T-helper 2 cell (primary cell): ENCODE measurements at regions not wholly inside any gene's neighbourhood (a gene's known extent, or its start where the extent isn't known, plus 50 kb on each side); places are given as distances from the start of the nearest gene placed in this dataset.
"Not testable (repeated sequence)": the region's sequence is repeated elsewhere in the genome, so short reads cannot be mapped to it uniquely, and the experiment has no call there.

Experiments used
- DNase-seq, 5 experiments: peaks; one replicate each; pipeline versions ENCODE4 v3.0.0 to v3.0.0-alpha.2; 2012 to 2022

DNA sequence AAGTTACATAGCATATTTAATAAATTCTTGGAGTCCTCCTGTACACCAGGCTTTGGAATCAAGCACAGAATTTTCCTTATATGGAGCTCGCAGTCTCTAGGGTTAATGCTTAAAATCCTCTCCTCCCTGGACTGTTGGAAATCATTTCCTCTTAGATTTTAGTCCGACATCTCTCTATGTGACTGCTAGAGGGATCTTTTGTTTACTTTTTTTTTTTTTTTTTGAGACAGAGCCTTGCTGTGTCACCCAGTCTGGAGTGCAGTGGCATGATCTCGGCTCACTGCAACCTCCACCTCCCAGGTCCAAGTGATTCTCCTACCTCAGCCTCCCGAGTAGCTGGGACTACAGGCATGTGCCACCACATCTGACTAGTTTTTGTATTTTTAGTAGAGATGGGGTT is 84.1 kb upstream of the UMPS start:
- DNase-seq: not testable (repeated sequence)

GRCh38 chr3:124648551-124648950 is 81.7 kb upstream of the UMPS start:
- DNase-seq: no peak

DNA sequence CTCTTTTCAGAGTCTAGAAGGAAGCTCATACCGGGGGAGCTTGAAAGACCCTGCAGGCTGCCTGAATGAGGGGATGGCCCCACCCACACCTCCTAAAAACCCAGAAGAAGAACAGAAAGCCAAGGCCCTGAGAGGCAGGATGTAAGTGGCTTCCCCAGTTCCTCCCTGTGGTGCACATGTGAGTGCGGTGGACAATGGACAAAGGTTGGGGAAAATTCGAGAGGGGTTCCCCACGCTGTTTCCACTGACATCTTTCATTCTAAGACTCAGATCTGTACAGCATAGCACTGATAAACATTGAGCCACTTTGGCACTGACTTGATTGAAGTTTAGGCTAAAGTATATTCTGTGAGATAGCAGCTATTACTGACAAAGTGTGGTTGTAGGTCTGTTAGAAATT is 79.5 kb upstream of the UMPS start:
- DNase-seq: no peak

DNA sequence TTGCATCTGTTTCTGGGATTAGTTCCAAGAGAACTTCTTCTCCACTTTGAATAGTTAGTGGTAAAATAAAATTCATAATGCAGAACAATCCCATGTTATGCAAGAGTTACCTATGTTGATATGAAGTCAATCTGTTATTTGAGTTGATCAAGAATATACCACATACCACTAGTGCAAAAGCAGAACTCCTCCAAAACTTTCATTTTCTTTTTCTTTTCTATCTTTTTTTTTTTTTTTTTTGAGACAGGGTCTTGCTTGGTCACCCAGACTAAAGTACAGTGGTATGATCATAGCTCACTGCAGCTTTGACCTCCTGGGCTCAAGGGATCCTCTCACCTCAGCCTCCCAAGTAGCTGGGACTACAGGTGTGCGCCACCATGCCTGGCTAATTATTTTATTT is 78.8 kb upstream of the UMPS start:
- not testable (repeated sequence) for DNase-seq

- peak in 1 of 5 experiments; percentile 8 for DNase-seq
These were observed 78.2 kb upstream of the UMPS start for GRCh38 chr3:124652009-124652408.

DNA sequence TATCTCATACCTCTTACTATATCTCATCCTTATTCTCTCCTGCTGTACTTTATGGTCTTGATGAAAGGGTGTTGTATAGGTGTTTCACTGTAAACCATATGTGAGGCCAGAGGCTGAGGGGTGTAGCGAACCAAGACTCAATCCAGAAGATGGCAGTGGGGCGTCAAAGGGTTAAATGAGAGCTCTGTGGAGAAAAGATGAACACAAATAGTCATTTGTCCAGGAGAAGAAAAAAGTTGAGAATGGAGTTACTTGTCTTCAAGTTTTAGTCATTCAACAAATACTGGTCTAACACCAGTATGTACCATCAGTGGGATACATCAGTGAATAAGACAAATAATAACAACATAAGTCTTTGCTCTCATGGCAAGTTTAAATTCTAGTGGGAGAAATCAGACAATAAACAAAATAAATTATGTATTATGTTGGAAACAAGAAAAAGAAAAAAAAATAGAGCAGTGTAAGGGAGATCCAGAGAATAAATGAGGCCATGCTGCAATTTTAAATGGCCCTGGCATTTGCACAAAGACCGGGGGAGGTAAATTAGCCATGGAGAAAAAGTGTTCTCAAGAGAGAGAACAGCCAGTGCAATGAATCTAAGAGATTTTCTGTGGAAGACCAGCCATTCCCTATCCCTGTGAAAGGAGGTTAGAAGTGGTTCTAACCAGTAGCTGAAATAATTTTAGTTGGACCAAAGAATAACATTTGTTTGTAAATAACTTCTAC is 77.0 kb upstream of the UMPS start:
- no peak for DNase-seq

- no peak for DNase-seq
These were observed 76.3 kb upstream of the UMPS start for GRCh38 chr3:124653797-124654469.

DNA sequence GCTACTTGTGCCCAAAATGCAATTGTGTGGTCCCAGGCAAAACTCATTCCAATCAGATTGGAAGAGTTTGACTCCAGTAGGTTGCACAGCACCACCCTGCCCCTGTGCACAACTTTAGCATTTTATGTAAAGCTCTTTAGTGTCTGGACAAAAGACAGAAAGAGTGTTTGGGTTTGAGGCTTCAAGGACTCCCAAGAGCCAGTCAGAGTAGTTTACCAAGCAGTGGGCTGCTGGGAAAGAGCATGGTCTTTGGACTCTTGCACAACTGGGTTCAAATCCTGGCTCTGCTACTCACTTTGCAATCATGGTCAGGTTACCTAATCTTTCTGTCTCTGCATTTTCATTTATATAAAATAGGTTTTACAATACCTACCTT is 75.8 kb upstream of the UMPS start:
- no peak for DNase-seq

DNA sequence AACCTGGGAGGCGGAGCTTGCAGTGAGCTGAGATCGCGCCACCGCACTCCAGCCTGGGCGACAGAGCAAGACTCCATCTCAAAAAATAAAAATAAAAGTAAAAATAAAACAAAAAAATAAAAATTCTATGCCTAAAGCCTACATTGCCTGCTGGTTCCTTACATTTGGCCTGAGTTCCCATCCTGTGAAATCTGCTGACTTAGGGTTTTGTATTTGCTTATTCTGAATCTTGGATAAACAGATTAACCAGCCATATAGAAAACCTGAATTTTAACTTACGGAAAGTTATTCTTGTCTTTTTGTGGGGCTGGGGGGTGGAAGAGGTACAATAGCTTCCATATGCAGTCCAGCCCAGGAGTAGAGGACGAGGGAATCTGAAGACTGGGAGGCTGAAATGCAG is 73.7 kb upstream of the UMPS start:
- DNase-seq: no peak

GRCh38 chr3:124657138-124657537 is 73.1 kb upstream of the UMPS start:
- no peak for DNase-seq

GRCh38 chr3:124658270-124658669 is 72.0 kb upstream of the UMPS start:
- DNase-seq: no peak

DNA sequence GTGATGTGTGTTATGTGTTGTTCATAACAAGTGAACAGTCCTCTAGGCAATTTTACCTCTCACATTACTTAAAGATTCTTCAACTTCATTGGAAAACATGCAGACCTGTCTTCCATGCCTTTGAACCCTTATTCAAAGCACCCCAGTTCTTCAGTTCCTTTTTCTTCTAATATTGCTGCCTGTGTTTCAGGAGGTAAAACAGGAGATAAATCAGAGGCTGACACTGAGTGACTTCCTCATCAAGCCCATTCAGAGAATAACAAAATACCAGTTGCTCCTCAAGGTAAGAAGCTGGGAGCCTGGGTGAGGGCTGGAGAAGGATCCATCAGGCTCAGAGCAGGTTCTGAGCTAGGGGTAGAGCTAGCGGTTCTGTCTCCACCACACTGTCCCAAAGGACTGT is 71.1 kb upstream of the UMPS start:
- DNase-seq: no peak

DNA sequence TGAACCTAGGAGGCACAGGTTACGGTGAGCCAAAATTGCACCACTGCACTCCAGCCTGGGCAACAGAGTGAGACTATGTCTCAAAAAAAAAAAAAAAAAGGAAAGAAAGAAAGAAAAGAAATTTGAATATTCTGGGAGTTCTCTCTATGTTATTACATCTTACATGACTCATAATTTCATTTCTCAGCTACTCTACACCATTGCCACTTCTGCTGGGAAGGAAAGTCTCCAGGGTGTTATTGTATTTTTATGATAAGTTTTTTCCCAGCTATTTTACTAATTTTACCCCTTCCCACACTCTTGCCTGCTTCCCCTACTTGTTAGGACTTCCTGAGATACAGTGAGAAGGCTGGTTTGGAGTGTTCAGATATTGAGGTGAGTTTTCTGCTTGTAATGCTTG is 69.7 kb upstream of the UMPS start:
- no peak for DNase-seq

DNA sequence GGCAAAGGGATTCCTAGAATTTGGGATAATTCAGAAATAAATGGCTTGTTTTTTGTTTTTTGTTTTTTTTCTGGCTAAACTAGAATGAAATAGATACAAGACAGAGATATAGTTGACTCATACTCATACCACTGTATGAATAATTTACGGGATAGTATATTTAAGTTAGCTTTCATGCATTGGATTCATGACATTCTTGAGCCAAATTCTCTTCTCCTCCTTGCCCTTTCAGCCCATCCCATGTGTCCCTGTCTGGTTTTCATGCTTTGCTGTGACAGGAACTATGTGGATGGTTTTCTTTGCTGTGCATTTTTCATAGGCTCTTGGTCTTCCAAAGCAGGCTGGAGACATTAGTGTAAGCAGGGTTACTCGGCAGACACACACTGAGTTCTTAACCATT is 66.6 kb upstream of the UMPS start:
- DNase-seq: no peak

- DNase-seq: no peak
These were observed 65.4 kb upstream of the UMPS start for GRCh38 chr3:124664804-124665203.

DNA sequence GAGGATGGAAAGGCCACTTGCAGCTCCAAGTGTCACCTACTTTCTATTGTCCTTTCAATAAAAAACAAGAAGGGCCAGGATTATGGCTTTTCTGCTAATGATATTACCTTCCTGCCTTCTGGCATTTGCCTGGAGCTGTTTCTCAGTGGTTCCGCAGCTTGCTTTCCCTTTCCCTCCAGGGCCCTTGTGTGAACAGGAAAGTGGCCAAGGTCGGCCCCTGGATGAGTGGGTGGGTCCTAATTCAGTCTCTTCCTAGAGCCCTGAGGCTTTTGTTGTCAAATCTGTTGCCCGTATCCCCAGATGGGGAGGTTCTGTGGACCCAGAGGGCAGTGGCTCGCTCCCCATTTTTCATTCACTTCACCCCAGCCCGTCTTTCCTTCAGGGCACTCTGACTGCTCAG is 64.2 kb upstream of the UMPS start:
- DNase-seq: no peak

DNA sequence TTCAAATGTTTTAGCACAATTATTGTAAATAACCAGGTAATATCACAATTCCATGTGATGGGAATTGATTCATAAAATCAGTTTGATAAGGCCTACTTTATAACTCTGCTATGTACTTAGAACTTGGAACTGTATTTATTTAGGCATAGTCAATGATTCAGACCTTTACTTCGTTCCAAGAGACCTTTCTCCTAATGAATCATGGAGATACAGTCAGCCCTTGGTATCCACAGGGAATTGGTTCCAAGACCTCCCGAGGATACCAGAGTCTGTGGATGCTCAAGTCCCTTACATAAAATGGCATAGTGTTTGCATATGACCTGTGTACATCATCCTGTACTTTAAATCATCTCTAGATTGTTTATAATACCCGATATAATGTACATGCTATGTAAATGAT is 60.8 kb upstream of the UMPS start:
- no peak for DNase-seq

GRCh38 chr3:124671106-124671505 is 59.1 kb upstream of the UMPS start:
- peak in 2 of 5 experiments; percentile 42 to 70 for DNase-seq

DNA sequence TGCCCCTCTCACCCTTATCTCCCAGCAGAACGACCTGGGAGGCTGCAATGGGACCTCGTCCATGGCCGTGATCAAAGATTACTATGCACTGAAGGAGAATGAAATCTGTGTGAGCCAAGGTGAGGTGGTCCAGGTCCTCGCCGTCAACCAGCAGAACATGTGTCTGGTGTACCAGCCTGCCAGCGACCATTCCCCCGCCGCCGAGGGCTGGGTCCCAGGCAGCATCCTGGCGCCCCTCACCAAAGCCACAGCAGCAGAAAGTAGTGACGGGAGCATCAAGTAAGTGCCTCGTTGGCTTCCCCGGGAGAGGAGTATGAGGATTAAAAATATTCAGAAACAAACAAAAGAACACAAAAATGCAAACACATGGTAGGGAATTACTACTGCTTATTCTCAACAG is 55.9 kb upstream of the UMPS start:
- DNase-seq: no peak

DNA sequence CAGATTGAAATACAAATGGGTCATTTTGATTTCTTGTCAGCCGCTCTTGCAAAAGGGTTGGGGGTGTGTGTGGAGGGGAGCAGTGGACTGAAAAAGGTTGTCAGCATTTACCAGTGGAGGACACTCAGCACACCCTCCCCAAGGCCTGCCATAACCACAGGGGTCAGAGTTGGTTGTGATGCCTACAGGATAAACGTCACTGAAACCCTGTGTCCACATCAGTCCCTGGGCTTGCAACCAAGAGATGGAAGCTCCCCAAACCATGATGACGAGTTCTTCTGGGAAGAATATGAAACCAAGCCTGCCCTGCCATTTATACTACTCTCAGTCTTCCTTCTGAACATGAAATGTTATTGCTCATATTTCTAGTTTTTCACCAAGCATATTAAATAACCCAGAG is 54.0 kb upstream of the UMPS start:
- no peak for DNase-seq

DNA sequence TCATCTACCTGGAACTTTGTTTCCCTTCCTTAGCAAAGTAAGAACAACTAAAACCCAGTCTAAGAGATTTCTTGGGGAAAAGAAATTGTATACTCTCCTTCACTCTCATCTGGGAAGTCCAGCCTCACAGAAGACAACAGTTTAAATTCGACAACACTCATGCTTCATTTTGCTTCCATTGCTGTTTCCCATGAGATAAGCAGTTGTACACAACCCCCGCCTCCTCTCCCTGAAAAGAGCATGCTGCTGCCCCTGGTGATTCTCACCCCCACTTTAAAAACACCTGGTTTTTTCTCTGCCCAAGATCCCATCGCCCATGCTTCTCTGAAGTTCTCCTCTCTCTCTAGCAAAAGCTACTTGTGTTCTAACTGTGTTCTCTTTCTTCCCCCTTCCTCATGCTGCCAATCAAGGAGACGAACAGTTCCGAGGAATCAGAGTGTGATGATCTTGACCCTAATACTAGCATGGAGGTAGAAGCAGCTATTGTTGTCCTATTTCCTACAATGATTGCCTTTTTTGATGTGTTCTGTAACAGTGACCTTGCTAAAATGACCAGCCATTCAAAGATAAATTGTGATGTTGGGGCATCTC is 51.1 kb upstream of the UMPS start:
- no peak for DNase-seq
